NCI-H748 (cell line): ENCODE measurements at regions not wholly inside any gene's neighbourhood (a gene's known extent, or its start where the extent isn't known, plus 50 kb on each side); places are given as distances from the start of the nearest gene placed in this dataset.

Source experiments
- DNase-seq: peaks from one replicate; lab custom pipeline; 2025; ENCODE audit not compliant: unreplicated experiment; lab: John Stamatoyannopoulos, UW

DNA sequence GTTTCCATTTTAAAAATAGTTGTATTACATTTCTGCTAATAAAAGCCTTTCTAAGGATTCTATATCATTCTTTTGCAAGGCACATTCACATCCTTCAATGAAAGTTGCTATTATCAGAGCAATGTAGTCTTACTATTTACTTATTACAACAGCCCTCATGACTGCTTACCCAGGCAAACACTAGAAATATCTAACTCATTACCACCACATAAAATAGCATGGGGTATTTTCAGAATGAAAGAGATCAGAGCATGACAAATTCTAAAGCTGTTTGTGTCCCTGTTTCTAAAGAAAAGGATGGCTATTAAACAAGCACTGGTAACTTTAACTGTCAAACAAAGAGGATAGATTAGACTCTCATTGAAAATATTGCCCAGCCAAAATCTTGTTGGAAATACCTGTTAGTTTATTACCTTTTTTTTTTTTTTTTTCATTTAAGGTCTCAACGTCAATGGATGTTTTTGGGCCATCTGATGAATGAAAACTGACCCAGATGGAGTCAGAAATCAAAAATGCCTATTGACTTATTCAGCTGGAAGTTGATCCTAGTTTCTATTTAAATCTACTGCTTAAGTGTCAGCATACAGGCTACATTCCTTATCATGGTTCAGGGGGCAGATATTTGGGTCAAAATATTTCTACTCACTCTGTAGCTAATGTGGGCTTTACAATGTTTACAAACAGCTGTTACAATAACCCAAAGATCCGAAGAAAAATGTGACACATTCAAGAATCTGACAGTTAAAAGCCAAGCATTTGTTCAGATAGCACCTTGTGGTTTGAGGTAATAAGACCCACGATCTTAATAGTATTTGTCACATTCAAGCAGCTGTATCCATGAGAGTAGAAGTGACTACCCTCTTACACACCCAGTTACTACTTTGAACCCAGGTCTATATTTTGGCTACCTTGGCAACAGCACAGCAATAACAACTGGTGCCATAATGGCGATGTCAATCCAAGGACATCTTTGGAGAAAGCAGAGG is 554.8 kb upstream of the MEF2C start:
- peak; percentile 80 for DNase-seq

GRCh38 chr5:89436464-89436863 is 553.5 kb upstream of the MEF2C start:
- no peak for DNase-seq

- DNase-seq = no peak
Observed at GRCh38 chr5:89435347-89435746, 552.4 kb upstream of the MEF2C start.

DNA sequence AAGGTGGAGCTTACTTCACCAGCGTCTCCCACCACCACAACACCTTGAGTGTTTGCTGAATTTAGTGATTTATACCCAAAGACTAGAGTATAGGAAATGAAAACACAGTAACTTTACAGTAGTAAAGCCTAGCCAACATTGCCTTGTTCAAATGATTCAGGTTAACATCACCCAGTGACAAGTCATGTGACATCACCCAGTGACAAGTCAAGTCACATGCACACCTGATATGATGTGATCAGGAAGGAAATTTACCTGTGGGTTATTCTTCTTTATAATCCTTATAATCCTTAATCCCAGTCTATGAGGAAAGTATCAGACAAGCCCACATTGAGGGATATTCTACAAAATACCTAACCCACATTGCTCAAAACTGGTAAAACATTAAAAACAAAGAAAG is 545.6 kb upstream of the MEF2C start:
- no peak for DNase-seq

DNA sequence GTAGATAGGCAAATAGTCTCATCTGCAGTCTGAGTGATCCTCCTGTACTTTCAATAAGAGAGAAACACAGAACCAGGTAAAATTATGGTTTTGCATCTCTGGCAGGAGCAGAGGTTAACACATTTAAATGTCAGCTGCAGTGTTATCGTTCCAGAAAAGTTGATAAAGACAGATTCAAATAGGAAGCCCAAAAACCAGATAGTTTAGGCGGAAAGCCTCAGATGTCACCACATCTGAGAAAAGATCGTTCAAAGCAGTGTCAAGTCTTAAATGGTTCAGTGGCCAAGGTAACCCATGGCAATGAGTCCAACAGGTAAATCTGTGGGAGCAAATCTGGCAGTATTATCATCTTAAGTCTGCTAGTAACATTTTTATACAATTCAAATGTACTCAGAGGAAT is 542.1 kb upstream of the MEF2C start:
- no peak for DNase-seq

DNA sequence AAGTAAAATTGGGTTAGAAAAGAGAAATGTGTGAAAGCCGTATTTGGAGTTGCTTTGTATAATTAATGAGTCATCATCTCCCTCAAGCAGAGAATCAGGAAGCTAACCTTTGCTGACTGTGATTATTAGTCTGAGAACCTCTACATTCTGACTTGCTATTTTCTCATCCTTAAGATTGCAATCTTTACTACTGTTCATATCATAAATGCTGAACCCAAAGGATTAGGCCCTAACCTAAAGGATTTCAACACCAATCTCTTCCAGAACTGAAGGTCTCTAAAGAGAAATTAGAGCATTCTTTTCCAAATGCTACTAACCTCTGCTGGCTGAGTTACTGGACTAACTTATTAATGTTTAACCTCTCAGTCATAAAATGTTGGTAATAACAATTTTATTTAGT is 538.1 kb upstream of the MEF2C start:
- no peak for DNase-seq

GRCh38 chr5:89418407-89419085 is 535.6 kb upstream of the MEF2C start:
- no peak for DNase-seq

GRCh38 chr5:89417990-89418389 is 535.0 kb upstream of the MEF2C start:
- no peak for DNase-seq

DNA sequence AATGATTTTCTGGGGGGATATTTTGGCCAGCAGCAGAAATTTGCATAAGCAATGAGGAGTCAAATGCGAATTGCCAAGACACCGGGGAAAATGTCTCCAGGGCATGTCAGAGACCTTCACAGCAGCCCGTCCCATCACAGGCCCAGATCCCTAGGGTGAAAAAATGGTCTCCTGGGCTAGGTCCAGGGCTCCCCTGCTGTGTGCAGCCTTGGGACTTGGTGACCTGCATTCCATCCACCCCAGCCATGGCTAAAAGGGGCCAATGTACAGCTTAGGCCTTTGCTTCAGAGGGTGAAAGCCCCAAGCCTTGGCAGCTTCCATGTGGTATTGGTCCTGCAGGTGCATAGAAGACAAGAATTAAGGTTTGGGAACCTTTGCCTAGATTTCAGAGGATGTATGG is 534.5 kb upstream of the MEF2C start:
- DNase-seq = no peak

GRCh38 chr5:89411891-89412290 is 528.9 kb upstream of the MEF2C start:
- DNase-seq = no peak

- DNase-seq = no peak
Observed at GRCh38 chr5:89407054-89407453, 524.1 kb upstream of the MEF2C start.

DNA sequence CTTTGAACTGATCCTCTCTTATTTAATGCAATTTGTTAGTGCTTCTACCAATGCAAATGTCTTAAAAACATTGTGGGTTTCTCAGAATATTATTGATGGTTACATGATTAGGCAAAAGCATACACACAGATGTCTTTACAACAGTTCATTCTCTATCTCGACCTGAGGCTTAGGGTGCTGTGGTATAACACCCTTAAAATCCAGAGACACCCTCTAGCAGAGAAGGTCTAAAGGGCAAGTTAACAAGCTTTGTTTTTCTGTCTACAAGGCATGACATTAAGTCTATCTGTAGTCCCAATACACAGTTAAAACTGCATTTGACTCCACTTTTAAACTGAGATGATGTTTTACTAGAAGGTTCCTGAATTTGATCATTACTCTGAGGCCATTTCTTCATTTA is 518.7 kb upstream of the MEF2C start:
- DNase-seq = no peak

GRCh38 chr5:89401012-89401411 is 518.0 kb upstream of the MEF2C start:
- DNase-seq = no peak

- DNase-seq = no peak
Observed at GRCh38 chr5:89399548-89399947, 516.6 kb upstream of the MEF2C start.

GRCh38 chr5:89397096-89397495 is 514.1 kb upstream of the MEF2C start:
- no peak for DNase-seq

DNA sequence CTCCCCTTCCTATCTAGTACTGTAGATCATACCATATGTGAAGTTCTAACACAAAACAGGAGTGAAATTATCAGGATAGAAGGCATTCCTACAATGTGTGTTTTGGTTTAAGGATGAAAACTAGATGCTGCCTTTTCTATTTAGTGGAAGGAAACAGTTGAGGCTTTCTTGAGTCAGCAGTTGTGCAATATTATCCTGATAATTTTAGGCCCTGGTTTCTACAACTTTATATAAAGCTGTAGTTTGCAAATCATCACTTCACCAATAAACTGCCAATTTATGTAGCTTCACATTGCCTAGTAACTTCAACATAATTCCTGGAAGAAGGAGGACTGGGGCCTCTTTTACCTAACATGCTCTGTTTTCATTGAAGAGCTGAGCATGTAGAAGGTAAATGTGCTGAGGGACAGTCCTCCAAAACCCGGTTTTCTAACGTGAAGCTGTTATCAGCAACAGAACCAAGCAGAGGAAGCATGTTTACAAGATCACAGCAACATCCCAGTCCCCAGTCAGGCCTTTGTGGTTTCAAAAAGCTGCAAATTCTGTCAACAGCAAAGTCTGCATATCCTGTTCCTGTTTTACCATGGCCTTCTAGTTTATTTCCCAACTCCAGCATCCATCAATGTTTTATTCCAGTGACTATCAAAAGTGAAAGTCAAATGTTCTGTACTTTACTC is 513.4 kb upstream of the MEF2C start:
- no peak for DNase-seq

GRCh38 chr5:89395111-89395510 is 512.1 kb upstream of the MEF2C start:
- DNase-seq = no peak

DNA sequence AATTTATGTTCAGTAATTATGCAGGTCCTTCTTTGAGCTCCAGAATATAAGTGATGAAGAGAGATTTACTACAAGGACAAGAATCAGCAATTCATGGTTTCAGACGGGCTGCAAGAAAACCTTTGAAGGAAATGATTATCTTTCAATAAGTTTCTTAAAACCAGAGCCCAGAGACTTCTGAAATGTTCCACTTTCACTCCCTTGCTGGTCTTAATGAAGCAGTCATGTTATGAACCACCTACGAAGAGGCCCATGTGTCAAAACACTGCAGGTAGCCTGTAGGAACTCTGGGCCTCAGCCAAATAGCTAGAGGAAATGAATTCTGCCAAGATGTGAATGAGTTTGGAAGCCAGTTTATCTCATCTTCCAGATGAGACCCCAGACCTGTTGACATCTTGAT is 505.9 kb upstream of the MEF2C start:
- no peak for DNase-seq

DNA sequence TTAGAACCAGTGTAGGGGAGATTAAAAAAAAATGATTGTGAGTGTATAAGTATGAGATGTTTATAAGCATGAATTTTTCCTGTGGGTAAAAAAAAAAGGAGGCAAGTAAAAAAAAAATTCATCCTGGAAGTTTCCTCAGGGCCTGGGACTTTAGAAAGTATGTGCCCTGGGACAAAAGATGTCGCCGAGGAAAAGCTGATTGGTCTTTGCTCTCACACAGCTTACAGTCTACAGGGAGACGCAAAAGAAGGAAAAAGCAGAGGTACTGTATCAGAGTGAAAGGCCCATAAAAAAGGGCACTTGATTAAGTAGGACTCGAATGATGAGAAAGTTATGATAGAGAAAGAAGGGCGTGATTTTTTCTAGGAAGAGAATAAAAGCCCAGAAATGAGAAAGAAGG is 501.4 kb upstream of the MEF2C start:
- no peak for DNase-seq

DNA sequence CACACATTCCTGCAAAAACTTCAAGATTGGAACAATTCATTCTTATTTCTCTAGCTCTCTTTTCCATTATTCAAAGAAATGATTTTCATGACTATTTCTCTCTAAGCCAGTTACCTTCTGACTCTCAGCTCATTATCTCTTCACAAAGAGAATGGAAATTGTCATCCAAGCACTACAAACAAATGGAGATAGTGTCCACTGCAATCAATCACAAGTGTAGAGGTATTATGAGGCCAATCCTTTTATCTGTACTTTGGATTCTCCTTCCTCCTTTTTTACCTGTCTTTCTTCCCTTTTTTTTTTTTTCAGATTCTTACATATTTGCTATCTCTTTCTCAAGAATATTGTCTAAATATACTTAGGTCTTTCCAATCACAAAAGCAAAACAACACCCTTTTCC is 497.7 kb upstream of the MEF2C start:
- DNase-seq = no peak

DNA sequence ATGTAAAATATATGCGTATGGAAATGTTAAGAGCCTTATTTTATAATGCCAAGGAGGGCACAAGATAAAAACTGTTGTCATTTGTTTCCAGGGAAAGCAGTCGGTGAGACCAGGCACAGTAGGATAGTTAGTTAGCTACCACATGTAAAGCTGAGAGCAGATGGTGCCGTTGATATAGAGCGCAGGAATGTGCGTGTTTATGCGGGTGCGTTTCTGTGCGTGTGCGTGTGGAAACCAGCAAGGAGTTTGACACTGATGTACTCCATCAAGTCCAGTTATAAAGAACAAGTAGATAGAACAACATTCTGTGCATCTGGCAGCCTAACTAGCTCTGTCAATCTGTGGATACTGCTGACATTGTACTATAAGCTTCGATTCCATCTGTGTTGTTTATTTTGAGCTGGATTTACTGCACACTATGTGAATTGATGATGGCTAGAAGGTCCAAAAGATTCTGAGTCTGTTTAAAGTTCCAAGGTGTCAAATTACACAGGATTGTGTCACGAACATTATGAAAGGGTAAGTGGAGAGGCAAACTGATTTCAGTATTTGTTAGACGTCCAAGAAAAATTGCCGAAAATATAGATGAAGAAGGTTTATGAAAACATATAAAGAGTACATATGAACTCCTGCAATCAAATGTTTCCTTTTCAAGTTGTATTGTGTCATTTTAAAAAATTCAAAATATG is 494.9 kb upstream of the MEF2C start:
- DNase-seq = peak; percentile 32
